Heart left ventricle (tissue), 13 donors: ENCODE measurements at regions not wholly inside any gene's neighbourhood (a gene's known extent, or its start where the extent isn't known, plus 50 kb on each side); places are given as distances from the start of the nearest gene placed in this dataset.

Source experiments
- CTCF ChIP-seq, 12 donors: fragments of 200-600 bp; sonication (generic) in 4 of 12; IDR thresholded peaks; one replicate each; pipeline versions ENCODE4 v1.5.0 to v1.8.0; 2018 to 2022; ENCODE audit warnings: antibody characterized with exemption in 12 of 12, mild to moderate bottlenecking in 5 of 12
- POLR2A ChIP-seq, 2 donors: fragments of 450-650 bp; IDR thresholded peaks; one replicate each; pipeline ENCODE4 v1.6.1; 2017; ENCODE audit warnings: antibody characterized with exemption in 2 of 2, mild to moderate bottlenecking in 2 of 2, moderate library complexity in 2 of 2
- donor health status: ischemic (EF 13 %, LVEDD 7.1; RV severe dilation, severe dysfunction).
- donor health status: DM: no; HTN: yes; CAD: no.
- donor health status: DM: no; HTN: no; CAD: no.
- donor health status: ischemic (EF 25% LVEDD 6.9; RV normal size, moderate dysfunction).
- donor health status: ischemic (EF 25% LVEDD 5.7; RV mildly dilated, moderate dysfunction).
- donor health status: ischemic (EF 35%, LVEDD 5.7; RV mildly dilated, moderate dysfunction).
- donor health status: nonischemic (EF 11% LVEDD 7.7; RV severe dilation, severe dysfunction).
- donor health status: DM: yes; HTN: yes; CAD: no.
- donor health status: PGD.
- donor health status: ischemic (EF 29% LVEDD 5.4; RV normal size, mild dysfunction).
- donor health status: nonischemic (EF 23%, LVEDD 6.1; RV moderate dilation, normal function).

DNA sequence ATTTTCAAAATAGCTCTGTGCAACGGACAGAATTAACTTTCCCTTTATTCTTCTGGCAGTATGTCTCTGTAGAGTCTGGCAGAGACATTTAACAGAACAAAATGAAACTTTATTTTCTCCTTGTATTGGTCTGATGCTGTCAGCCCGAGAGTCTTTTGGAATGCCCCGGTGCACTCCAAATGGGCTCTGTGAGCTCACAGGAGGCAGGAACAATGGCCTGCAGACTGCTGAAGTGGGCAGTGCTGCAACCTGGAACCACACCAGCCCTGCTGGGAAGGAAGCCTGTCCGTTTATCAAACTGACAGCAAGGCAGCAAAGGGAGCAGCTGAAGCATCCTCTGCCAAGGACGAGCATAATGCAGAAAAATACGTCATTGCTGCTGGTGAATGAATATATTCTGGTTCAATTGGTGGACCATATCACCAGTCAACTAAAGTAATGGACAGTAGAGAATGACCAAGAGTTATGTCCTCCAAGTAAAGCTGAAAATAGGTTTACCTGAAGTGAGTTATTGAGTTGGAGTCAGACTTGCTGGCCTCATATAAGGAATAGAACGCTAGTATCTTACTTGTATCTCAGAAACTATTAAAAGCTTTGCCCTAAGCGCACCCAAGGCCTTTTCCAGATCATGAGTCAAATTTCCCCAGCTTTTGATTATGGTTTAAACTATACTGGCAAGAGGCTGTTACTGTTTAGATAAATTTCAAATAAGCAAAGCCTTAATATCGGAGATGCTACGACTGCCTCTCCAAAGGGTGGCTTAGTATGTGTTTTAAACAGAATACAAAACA is 207.6 kb upstream of the TANK start:
- TF ChIP-seq CTCF (IDR thresholded peaks at IDR 0.05): no peak
- no peak for TF ChIP-seq POLR2A (IDR thresholded peaks at IDR 0.05)
